ENCODE measurements at regions not wholly inside any gene's neighbourhood (a gene's known extent, or its start where the extent isn't known, plus 50 kb on each side); places are given as distances from the start of the nearest gene placed in this dataset.

- DNase-seq (ENCODE audit: low read depth in 2 of 2) = no peak
These were observed 173.7 kb upstream of the ANO3 start for GRCh38 chr11:26158251-26158650.

- no peak for DNase-seq (ENCODE audit: low read depth in 2 of 2)
These were observed 169.6 kb upstream of the ANO3 start for GRCh38 chr11:26162291-26162690.

GRCh38 chr11:26186389-26186788 lies 145.5 kb upstream of the ANO3 start:
- no peak for DNase-seq (ENCODE audit: low read depth in 2 of 2)

GRCh38 chr11:26187639-26188038 lies 144.3 kb upstream of the ANO3 start:
- DNase-seq (ENCODE audit: low read depth in 2 of 2) = no peak

GRCh38 chr11:26188554-26188953 lies 143.4 kb upstream of the ANO3 start:
- no peak for DNase-seq (ENCODE audit: low read depth in 2 of 2)

- DNase-seq (ENCODE audit: low read depth in 2 of 2) = no peak
These were observed 140.7 kb upstream of the ANO3 start for GRCh38 chr11:26191193-26191592.

- DNase-seq (ENCODE audit: low read depth in 2 of 2) = no peak
These were observed 138.1 kb upstream of the ANO3 start for GRCh38 chr11:26193694-26194365.

GRCh38 chr11:26194881-26195280 lies 137.0 kb upstream of the ANO3 start:
- no peak for DNase-seq (ENCODE audit: low read depth in 2 of 2)

- no peak for DNase-seq (ENCODE audit: low read depth in 2 of 2)
These were observed 133.3 kb upstream of the ANO3 start for GRCh38 chr11:26198532-26199096.

GRCh38 chr11:26199331-26200095 lies 132.4 kb upstream of the ANO3 start:
- DNase-seq (ENCODE audit: low read depth in 2 of 2) = no peak

GRCh38 chr11:26201411-26201810 lies 130.5 kb upstream of the ANO3 start:
- DNase-seq (ENCODE audit: low read depth in 2 of 2) = no peak

GRCh38 chr11:26202754-26203153 lies 129.2 kb upstream of the ANO3 start:
- DNase-seq (ENCODE audit: low read depth in 2 of 2) = no peak

GRCh38 chr11:26204101-26204500 lies 127.8 kb upstream of the ANO3 start:
- DNase-seq (ENCODE audit: low read depth in 2 of 2) = no peak

- DNase-seq (ENCODE audit: low read depth in 2 of 2) = no peak
These were observed 127.1 kb upstream of the ANO3 start for GRCh38 chr11:26204839-26205238.

- no peak for DNase-seq (ENCODE audit: low read depth in 2 of 2)
These were observed 112.5 kb upstream of the ANO3 start for GRCh38 chr11:26219183-26220117.

- no peak for DNase-seq (ENCODE audit: low read depth in 2 of 2)
These were observed 106.3 kb upstream of the ANO3 start for GRCh38 chr11:26225646-26226045.

GRCh38 chr11:26227301-26227746 lies 104.6 kb upstream of the ANO3 start:
- DNase-seq (ENCODE audit: low read depth in 2 of 2) = no peak

- DNase-seq (ENCODE audit: low read depth in 2 of 2) = no peak
These were observed 103.9 kb upstream of the ANO3 start for GRCh38 chr11:26227883-26228502.

GRCh38 chr11:26228778-26229177 lies 103.2 kb upstream of the ANO3 start:
- DNase-seq (ENCODE audit: low read depth in 2 of 2) = no peak

- DNase-seq (ENCODE audit: low read depth in 2 of 2) = no peak
These were observed 102.7 kb upstream of the ANO3 start for GRCh38 chr11:26229257-26229656.

GRCh38 chr11:26229981-26230380 lies 101.9 kb upstream of the ANO3 start:
- DNase-seq (ENCODE audit: low read depth in 2 of 2) = no peak
